Naive B cell (primary cell): ENCODE measurements at regions not wholly inside any gene's neighbourhood (a gene's known extent, or its start where the extent isn't known, plus 50 kb on each side); places are given as distances from the start of the nearest gene placed in this dataset.

Experiments
- ATAC-seq, 2 donors: fragments of 150-1000 bp; cut with Tn5 transposase; 2 replicates each; pipeline ENCODE4 v1.10.0; 2021; ENCODE audit warnings: low read depth in 2 of 2, mild to moderate bottlenecking in 2 of 2, moderate library complexity in 2 of 2
- DNase-seq: peaks from one replicate; pipeline ENCODE4 v3.0.0; 2022
- H3K27ac Mint-ChIP-seq, 6 donors: one replicate each; pipeline ENCODE4 v1.8.0; 2020 to 2022; ENCODE audit warnings: mild to moderate bottlenecking in 6 of 6, mixed read lengths in 6 of 6, moderate library complexity in 5 of 6, inconsistent platforms in 2 of 6
- H3K27me3 Mint-ChIP-seq, 3 donors: one replicate each; pipeline ENCODE4 v1.8.0; 2021 to 2022; ENCODE audit warnings: mixed read lengths in 3 of 3, mild to moderate bottlenecking in 1 of 3
- H3K36me3 Mint-ChIP-seq, 2 donors: one replicate each; pipeline ENCODE4 v1.8.0; 2020 to 2022; ENCODE audit warnings: mixed read lengths in 2 of 2, inconsistent platforms in 1 of 2, mild to moderate bottlenecking in 1 of 2
- H3K4me1 Mint-ChIP-seq, 3 donors: one replicate each; pipeline ENCODE4 v1.8.0; 2020 to 2022; ENCODE audit warnings: mixed read lengths in 3 of 3, inconsistent platforms in 1 of 3, mild to moderate bottlenecking in 1 of 3, moderate library complexity in 1 of 3
- H3K4me3 Mint-ChIP-seq, 8 donors: one replicate each; pipeline ENCODE4 v1.8.0; 2020 to 2022; ENCODE audit warnings: mild to moderate bottlenecking in 8 of 8, mixed read lengths in 8 of 8, moderate library complexity in 8 of 8, inconsistent platforms in 2 of 8
- H3K9me3 Mint-ChIP-seq, 7 donors: one replicate each; pipeline ENCODE4 v1.8.0; 2020 to 2022; ENCODE audit warnings: mixed read lengths in 7 of 7, mild to moderate bottlenecking in 5 of 7, inconsistent platforms in 2 of 7, moderate library complexity in 1 of 7

- Mint-ChIP-seq H3K4me1 (peaks cover 7 to 12% (median 10%) of the 10 kb centered on the region in 3 donors), H3K4me3 (no peak overlapping the region), H3K27ac (peak overlapping the region in 1 of 6 donors; percentile 38), H3K36me3 (no peaks in the 10 kb centered on the region), H3K9me3 (no peaks in the 10 kb centered on the region), H3K27me3 (peaks cover 5 to 7% (median 5%) of the 10 kb centered on the region in 3 donors)
- no peak for ATAC-seq
- DNase-seq, result no peak
These were observed 231.2 kb upstream of the TPRG1 start for GRCh38 chr3:188940573-188940932.

DNA sequence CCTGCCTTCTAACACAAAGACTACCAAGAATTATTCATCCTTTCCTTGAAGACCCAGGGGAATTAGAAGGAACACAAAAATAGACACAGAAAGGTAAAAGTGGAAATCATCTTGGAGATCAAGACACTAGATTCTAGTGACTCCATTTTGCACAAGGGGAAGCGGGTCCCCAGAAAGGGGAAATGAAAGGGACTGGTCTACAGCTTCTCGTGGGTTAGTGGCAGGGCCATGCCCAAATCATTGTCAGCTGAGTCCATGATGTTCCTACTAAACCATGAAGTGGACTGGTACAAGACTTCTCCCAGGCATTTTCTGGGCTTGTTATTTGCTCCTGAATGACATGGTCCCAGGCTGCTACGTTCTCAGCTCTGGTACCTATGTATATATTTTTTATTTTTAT, 230.7 kb upstream of the TPRG1 start:
- H3K27me3 Mint-ChIP-seq, result peaks cover 5 to 12% (median 10%) of the 10 kb centered on the region in 3 donors
- no peak overlapping the region for H3K4me3 Mint-ChIP-seq
- H3K9me3 Mint-ChIP-seq, result no peaks in the 10 kb centered on the region
- peak; percentile 100 for ATAC-seq
- DNase-seq, result peak; percentile 61
- no peaks in the 10 kb centered on the region for H3K36me3 Mint-ChIP-seq
- peak overlapping the region in 1 of 6 donors; percentile 38 for H3K27ac Mint-ChIP-seq
- H3K4me1 Mint-ChIP-seq, result peaks cover 7 to 12% (median 10%) of the 10 kb centered on the region in 3 donors

DNA sequence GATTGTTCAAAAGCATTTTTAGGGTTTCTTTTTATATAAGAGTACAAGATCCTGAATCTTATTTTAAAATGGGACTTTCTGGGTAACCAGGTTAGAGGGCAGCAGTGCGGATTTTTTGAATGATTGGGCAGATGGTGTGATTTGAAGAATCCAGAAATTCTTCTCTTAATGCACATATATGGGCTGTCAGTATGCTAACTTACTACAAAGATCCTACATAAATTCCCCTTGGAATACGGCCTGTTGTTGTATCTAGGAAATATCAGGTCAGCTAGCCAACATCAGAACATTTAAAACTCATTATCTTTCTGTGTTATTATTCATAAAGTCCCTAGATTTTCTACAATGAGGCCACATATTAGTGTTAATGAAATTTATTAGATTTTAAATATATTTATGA, 229.6 kb upstream of the TPRG1 start:
- Mint-ChIP-seq H3K27ac (no peak overlapping the region), H3K27me3 (peaks cover 5 to 21% (median 18%) of the 10 kb centered on the region in 3 donors), H3K9me3 (no peaks in the 10 kb centered on the region), H3K4me1 (peaks cover 7 to 16% (median 10%) of the 10 kb centered on the region in 3 donors), H3K4me3 (peak overlapping the region in 1 of 8 donors; percentile 9), H3K36me3 (no peaks in the 10 kb centered on the region)
- ATAC-seq (no peak), DNase-seq (no peak)

GRCh38 chr3:188943591-188943990, 228.2 kb upstream of the TPRG1 start:
- Mint-ChIP-seq H3K27me3 (peaks cover 7 to 32% (median 22%) of the 10 kb centered on the region in 3 donors), H3K4me3 (no peak overlapping the region), H3K9me3 (no peaks in the 10 kb centered on the region), H3K4me1 (peaks cover 11 to 22% (median 16%) of the 10 kb centered on the region in 3 donors), H3K27ac (no peak overlapping the region), H3K36me3 (no peaks in the 10 kb centered on the region)
- DNase-seq (no peak), ATAC-seq (no peak)

DNA sequence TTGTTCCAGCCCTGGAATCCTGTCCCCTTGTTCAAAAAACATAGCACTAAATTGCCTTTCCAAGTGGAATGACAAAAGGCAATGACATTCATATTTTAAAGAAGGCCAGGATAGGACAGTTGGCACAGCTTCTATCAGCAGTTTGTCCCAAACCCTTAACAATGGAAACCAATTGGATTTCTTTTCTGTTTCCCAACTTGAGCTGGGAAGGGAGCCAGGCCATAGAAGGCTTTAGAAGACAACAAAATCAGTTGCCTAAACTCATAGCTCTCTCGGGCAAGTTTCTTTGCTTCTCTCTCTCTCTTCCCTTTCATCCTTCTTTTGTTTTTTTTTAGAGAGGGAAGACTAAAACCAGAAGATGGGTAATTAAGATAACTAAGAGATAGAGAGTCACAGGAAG, 227.7 kb upstream of the TPRG1 start:
- DNase-seq (no peak), ATAC-seq (no peak)
- H3K27ac Mint-ChIP-seq, result no peak overlapping the region
- H3K27me3 Mint-ChIP-seq, result peaks cover 10 to 36% (median 27%) of the 10 kb centered on the region in 3 donors
- H3K4me1 Mint-ChIP-seq, result peaks cover 16 to 25% (median 19%) of the 10 kb centered on the region in 3 donors
- no peaks in the 10 kb centered on the region for H3K9me3 Mint-ChIP-seq
- H3K4me3 Mint-ChIP-seq, result no peak overlapping the region
- H3K36me3 Mint-ChIP-seq, result no peaks in the 10 kb centered on the region

DNA sequence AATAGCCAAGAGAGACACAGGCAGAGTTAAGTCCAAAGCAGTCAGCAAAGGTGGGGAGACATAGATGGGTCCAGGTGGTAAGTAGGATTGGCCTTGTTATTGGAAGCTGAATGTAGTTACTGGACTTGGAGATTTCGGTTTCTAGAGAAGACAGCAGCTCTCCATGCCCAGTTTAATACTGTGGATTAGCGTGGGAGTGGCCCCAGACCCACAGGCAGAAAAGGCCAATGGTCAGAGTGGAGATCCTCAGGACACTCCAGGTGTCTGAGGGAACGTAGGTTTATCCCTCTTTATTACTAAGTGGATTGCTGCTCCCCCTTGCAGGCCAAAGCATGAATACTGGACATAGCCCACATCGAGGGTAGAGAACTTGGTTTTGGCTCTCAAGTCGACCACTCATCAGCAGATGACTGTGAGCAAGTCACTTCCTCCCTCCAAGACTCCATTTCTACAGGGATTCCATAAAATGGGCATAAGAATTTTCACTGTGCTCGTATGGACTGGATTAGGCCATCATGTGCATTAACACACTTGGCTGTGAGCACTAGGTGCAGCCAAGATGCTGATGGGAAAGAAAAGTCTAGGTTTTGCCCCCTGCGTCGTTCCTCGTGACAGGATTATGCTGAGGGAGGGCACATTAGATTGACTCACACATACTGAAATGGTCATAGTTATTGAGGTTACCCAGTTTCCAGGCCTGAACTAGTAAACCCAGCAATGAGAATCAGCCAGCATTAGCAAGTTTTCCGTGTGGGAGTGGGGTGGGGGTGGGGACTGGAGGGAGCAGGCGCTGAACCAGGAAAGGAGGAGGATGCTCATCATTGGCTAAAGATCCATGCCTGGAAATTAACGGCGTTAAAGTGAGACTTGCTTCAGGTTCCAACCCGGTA, 225.2 kb upstream of the TPRG1 start:
- Mint-ChIP-seq H3K9me3 (no peaks in the 10 kb centered on the region), H3K4me3 (peak overlapping the region in 5 of 8 donors; percentile 29 to 70 (median 45)), H3K27me3 (peaks cover 15 to 36% (median 27%) of the 10 kb centered on the region in 3 donors)

GRCh38 chr3:188947401-188948280, 224.1 kb upstream of the TPRG1 start:
- H3K4me1 Mint-ChIP-seq, result peaks cover 9 to 13% (median 11%) of the 10 kb centered on the region in 3 donors
- H3K27ac Mint-ChIP-seq, result peak overlapping the region in 1 of 6 donors; percentile 15
- no peaks in the 10 kb centered on the region for H3K36me3 Mint-ChIP-seq
- DNase-seq (no peak), ATAC-seq (peak; percentile 28 to 53)
- H3K4me3 Mint-ChIP-seq, result peak overlapping the region in 7 of 8 donors; percentile 45 to 78 (median 62)
- H3K9me3 Mint-ChIP-seq, result no peaks in the 10 kb centered on the region
- H3K27me3 Mint-ChIP-seq, result peaks cover 15 to 36% (median 27%) of the 10 kb centered on the region in 3 donors

More for the DNA sequence above, 225.2 kb upstream of the TPRG1 start:
- Mint-ChIP-seq H3K4me1 (peaks cover 9 to 15% (median 13%) of the 10 kb centered on the region in 3 donors), H3K27ac (no peak overlapping the region), H3K36me3 (no peaks in the 10 kb centered on the region)
- DNase-seq, result no peak
- ATAC-seq, result no peak

GRCh38 chr3:188948281-188948996, 223.3 kb upstream of the TPRG1 start:
- Mint-ChIP-seq H3K4me3 (peak overlapping the region in 5 of 8 donors; percentile 5 to 57 (median 25)), H3K27ac (peak overlapping the region in 2 of 6 donors; percentile 58 to 86), H3K27me3 (peaks cover 15 to 36% (median 27%) of the 10 kb centered on the region in 3 donors), H3K9me3 (no peaks in the 10 kb centered on the region), H3K4me1 (peaks cover 9 to 13% (median 9%) of the 10 kb centered on the region in 3 donors), H3K36me3 (no peaks in the 10 kb centered on the region)
- ATAC-seq (no peak), DNase-seq (no peak)

DNA sequence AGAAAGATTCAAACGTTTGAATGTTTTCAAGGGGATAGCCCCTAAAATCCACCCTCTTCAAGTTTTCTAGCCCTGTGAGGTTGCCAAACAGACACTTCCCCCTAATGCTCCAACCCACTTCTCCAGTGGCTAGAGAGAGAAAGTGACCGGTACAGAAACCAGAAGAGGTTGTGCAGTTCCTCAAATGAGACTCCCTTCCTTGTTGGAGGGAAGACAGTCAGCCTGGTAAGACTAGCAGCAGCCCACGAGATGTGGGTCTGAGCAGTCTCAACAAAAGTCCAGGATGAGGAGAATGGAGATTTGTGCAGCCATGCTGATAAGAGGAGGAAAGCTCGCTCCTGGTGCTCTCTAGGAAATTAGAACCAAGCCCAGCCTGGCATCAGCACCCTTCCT, 222.8 kb upstream of the TPRG1 start:
- ATAC-seq (peak; percentile 50 to 63), DNase-seq (no peak)
- Mint-ChIP-seq H3K9me3 (no peaks in the 10 kb centered on the region), H3K27ac (no peak overlapping the region), H3K4me1 (peaks cover 9 to 13% (median 9%) of the 10 kb centered on the region in 3 donors), H3K4me3 (peak overlapping the region in 4 of 8 donors; percentile 5 to 57 (median 18)), H3K27me3 (peaks cover 15 to 36% (median 27%) of the 10 kb centered on the region in 3 donors), H3K36me3 (no peaks in the 10 kb centered on the region)

DNA sequence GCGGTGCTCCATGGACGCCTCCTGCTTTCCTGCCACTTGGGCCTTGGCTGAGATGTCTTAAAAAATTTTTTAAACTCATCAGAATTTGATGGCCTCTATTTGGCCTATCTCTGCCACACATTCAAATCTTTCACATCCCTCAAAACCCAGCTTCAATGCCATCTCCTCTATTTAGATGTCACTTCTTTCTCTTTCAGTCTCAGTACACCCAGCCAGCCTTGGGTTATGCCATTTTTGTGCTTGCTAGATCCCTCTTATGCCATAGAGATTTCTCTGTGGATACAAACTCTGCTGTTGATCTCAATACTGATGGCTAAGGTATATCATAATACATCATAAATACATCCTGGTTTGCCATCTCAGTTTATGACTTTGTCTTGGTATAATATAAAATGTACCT, 222.3 kb upstream of the TPRG1 start:
- Mint-ChIP-seq H3K4me1 (peaks cover 9 to 14% (median 9%) of the 10 kb centered on the region in 3 donors), H3K36me3 (no peaks in the 10 kb centered on the region), H3K9me3 (no peaks in the 10 kb centered on the region), H3K27me3 (peaks cover 15 to 36% (median 27%) of the 10 kb centered on the region in 3 donors), H3K27ac (no peak overlapping the region), H3K4me3 (no peak overlapping the region)
- DNase-seq (no peak), ATAC-seq (no peak)

DNA sequence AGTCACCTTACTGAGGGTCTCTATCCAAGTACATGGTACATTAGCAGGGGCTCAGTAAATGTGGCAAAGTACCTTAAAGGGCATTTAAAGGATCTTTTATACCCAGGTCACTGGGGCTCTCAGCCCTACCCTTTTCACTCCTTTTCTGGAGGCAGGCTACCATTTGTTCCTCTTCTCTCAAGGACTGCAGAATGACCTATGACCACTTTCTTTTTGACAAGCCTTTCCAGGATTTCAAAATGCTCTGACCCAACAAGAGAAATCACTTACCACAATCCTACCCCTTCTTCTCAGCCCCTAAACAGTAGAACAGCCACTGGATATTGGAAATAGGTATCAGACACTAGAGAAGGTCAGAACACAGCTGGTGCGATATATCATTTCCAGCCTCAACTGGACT, 221.8 kb upstream of the TPRG1 start:
- peaks cover 9 to 16% (median 9%) of the 10 kb centered on the region in 3 donors for H3K4me1 Mint-ChIP-seq
- ATAC-seq (no peak), DNase-seq (no peak)
- no peaks in the 10 kb centered on the region for H3K36me3 Mint-ChIP-seq
- H3K9me3 Mint-ChIP-seq, result no peaks in the 10 kb centered on the region
- H3K4me3 Mint-ChIP-seq, result no peak overlapping the region
- no peak overlapping the region for H3K27ac Mint-ChIP-seq
- peaks cover 13 to 35% (median 25%) of the 10 kb centered on the region in 3 donors for H3K27me3 Mint-ChIP-seq

GRCh38 chr3:188950832-188951489, 220.8 kb upstream of the TPRG1 start:
- no peak for DNase-seq
- H3K4me3 Mint-ChIP-seq, result no peak overlapping the region

More at GRCh38 chr3:188950832-188951489, 220.8 kb upstream of the TPRG1 start:
- no peak for ATAC-seq
- Mint-ChIP-seq H3K27me3 (peaks cover 10 to 26% (median 16%) of the 10 kb centered on the region in 3 donors), H3K4me1 (peaks cover 9 to 16% (median 9%) of the 10 kb centered on the region in 3 donors), H3K27ac (no peak overlapping the region), H3K9me3 (no peaks in the 10 kb centered on the region), H3K36me3 (no peaks in the 10 kb centered on the region)
